Epithelial cell of proximal tubule (primary cell): ENCODE measurements at regions not wholly inside any gene's neighbourhood (a gene's known extent, or its start where the extent isn't known, plus 50 kb on each side); places are given as distances from the start of the nearest gene placed in this dataset.

Source experiments
- DNase-seq: peaks from one replicate; pipeline ENCODE4 v3.0.0-alpha.2; 2011; ENCODE audit warnings: low read depth
- H3K4me3 ChIP-seq: 2 replicates; pipeline ENCODE4 v1.5.1; 2011; ENCODE audit warnings: low read depth, mild to moderate bottlenecking, low read length
- TF ChIP-seq, protein P1 (sequence below): conservative IDR thresholded peaks from 2 replicates; pipeline ENCODE4 v1.5.1; 2012; ENCODE audit warnings: low read depth, mild to moderate bottlenecking, low read length

DNA sequence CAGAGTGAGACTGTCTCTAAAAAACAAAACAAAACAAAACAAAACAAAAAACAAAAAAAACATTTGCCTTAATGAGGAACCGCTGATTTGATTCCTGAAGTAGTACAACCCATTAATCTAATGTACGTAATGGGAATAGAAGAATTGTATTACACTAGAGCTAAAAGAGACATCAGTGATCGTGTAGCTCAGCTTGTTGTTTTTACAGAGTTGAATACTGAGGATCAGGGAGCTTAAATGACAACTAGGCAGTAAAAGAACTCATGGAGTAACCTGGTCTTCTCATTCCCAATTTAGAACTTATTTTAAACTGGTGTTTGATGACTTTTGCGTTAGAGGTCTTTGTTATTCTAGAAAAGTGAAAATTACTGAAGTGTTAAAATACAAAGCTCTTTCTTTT lies 65.1 kb upstream of the SLC28A3 start:
- H3K4me3 ChIP-seq: no peak overlapping the region
- DNase-seq: no peak
- TF ChIP-seq, protein P1, sequence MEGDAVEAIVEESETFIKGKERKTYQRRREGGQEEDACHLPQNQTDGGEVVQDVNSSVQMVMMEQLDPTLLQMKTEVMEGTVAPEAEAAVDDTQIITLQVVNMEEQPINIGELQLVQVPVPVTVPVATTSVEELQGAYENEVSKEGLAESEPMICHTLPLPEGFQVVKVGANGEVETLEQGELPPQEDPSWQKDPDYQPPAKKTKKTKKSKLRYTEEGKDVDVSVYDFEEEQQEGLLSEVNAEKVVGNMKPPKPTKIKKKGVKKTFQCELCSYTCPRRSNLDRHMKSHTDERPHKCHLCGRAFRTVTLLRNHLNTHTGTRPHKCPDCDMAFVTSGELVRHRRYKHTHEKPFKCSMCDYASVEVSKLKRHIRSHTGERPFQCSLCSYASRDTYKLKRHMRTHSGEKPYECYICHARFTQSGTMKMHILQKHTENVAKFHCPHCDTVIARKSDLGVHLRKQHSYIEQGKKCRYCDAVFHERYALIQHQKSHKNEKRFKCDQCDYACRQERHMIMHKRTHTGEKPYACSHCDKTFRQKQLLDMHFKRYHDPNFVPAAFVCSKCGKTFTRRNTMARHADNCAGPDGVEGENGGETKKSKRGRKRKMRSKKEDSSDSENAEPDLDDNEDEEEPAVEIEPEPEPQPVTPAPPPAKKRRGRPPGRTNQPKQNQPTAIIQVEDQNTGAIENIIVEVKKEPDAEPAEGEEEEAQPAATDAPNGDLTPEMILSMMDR: no peak

DNA sequence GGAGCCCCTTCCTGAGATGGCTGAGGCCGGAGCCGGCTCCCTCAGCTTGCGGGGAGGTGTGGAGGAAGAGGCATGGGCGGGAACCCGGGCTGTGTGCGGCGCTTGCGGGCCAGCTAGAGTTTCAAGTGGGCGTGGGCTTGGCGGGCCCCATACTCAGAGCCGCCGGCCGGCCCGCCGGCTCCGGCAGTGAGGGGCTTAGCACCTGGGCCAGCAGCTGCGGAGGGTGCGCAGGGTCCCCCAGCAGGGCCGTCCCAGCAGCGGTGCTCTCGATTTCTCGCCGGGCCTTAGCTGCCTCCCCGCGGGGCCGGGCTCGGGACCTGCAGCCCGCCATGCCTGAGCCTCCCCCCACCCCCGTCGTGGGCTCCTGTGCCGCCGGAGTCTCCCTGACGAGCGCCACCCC lies 67.9 kb upstream of the SLC28A3 start:
- H3K4me3 ChIP-seq: no peak overlapping the region
- TF ChIP-seq, protein P1: no peak
- no peak for DNase-seq

DNA sequence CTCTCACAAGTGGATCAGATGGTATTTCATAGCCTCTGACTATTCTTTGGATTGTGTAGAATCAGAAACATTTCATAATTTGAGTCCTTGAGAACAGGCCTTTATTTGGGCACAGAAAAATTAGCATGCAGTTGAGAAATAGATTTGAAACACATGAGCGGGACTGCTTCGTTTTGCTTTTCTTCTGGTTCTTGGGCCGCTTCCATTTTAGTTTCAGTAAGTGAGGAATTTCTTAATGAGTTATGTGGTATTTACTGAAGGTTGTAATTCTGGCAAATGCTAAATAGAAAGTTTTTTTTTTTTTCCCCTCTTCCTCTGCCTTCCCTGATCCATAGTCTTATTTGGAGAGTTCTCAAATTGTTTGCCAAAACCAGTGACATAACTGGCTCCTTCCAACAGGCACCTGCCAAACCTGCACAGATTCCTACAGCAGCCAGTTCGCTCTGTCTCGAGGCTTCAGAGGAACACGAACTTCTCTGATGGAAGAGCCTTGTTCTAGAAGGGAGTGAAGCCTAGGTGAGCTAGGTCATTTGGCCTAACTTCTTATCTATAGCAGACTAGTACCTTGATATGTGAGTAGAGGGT lies 71.2 kb upstream of the SLC28A3 start:
- H3K4me3 ChIP-seq: no peak overlapping the region
- no peak for DNase-seq
- TF ChIP-seq, protein P1: no peak

DNA sequence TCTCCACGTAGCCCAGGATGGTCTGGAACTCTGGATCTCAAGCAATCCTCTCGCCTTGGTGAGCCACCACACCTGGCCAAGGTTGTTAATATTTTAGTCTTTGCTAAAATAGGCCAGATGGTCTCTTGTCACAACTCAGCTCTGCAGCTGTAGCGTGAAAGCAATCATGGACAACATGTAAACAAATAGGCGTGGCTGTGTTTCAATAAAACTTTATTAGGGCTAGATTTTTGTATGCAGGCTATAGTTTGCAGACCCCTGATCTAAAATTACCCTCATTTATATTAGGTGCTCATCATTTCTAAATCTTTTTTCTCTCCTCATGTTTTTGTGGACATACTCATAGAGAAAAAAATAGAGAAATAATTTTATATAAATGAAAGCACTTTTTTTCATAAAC lies 72.1 kb upstream of the SLC28A3 start:
- no peak overlapping the region for H3K4me3 ChIP-seq
- TF ChIP-seq, protein P1: no peak
- DNase-seq: no peak

DNA sequence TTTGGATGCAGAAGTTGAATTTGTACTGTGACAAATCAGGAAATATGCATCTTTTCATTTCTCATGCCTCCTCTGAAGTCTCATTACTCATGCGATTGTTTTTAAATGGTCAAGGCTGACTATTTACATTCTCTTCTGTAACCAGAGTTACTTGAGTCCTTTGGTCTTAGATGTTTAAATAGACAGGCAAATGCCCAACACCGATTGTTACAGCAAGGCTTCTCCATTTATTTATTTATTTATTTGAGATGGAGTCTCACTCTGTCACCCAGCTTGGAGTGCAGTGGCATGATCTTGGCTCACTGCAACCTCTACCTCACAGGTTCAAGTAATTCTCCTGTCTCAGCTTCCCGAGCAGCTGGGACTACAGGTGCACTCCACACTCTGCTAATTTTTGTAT lies 72.7 kb upstream of the SLC28A3 start:
- TF ChIP-seq, protein P1: no peak
- DNase-seq: no peak
- H3K4me3 ChIP-seq: no peak overlapping the region

DNA sequence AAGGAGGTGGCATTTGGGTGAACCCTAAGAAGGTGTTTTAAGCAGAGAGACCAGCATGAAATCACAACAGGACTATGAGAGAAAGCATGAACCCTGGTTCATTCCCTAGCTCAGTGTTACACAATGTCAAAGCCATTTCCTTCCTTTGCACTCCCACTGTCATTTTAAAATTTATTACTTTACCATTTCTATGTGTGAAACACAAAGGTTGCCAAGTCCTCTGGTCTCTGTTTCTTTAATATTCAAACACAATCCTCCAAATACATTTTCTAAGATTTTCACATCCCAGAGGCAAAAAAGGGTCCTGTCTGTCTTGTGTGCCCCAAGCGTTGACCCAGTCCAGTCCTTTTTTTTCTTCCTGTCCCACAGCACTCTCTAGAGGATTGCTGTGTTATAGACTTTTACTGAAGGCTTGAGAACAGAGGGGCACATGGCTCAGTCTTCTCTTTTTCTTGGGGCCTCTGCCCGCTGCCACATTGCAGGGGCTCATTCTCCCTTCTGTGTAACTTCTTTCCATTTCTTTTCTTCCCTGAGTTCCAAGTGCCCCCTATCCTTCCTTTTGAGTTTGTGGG lies 78.6 kb upstream of the SLC28A3 start:
- no peak overlapping the region for H3K4me3 ChIP-seq
- DNase-seq: no peak
- TF ChIP-seq, protein P1: peak; percentile 36

DNA sequence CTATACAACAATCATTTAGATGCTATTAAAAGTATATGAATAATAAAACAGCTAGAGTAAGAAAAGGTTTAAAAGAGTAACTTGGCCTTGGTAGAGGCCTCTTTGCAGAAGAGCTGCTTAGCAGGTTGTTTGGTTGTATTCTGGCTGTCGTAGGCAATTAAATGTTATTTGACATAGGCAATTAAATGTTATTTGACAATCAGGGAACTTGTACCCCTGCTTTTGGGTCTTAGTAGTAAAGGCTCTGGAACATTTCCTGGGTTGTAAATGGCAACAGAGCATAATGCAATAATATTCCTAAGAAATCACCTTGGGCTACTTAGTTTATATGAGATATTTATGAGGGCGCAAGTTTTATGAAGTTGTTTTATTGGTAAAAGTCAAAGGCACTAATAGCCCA lies 84.4 kb upstream of the SLC28A3 start:
- H3K4me3 ChIP-seq: no peak overlapping the region
- TF ChIP-seq, protein P1: no peak
- DNase-seq: no peak
